T-cell (primary cell): ENCODE measurements at regions not wholly inside any gene's neighbourhood (a gene's known extent, or its start where the extent isn't known, plus 50 kb on each side); places are given as distances from the start of the nearest gene placed in this dataset.

ENCODE experiments used
- ATAC-seq, 4 experiments: fragments of 200-7000 bp in 3 of 4; fragments of 150-1000 bp in 1 of 4; cut with Tn5 transposase; replicated peaks in 1 of 4; 1 replicate in 3 of 4; 2 replicates in 1 of 4; pipeline ENCODE4 v1.10.0; 2021; ENCODE audit warnings: moderate library complexity in 3 of 4, mild to moderate bottlenecking in 2 of 4, moderate number of reproducible peaks in 1 of 4
- CTCF ChIA-PET, 2 donors: fragments of 300-600 bp; sonication (Branson Sonifier 250); formaldehyde crosslinking; loops; one replicate each; lab custom pipeline; 2022; ENCODE audit warnings: antibody characterized with exemption in 2 of 2; lab: Charles Lee
- POLR2A ChIA-PET, 2 donors: fragments of 300-600 bp; sonication (Branson Sonifier 250); formaldehyde crosslinking; loops; one replicate each; lab custom pipeline; 2022; ENCODE audit warnings: antibody characterized with exemption in 2 of 2; lab: Charles Lee
- DNase-seq, 35 experiments: peaks; one replicate each; pipeline versions ENCODE4 v3.0.0 to v3.0.0-alpha.2; 2013 to 2023
- H3K27ac ChIP-seq: one replicate; pipeline ENCODE4 v1.5.1; 2013; ENCODE audit warnings: low read length
- H3K27me3 ChIP-seq, 2 experiments: replicated peaks in 1 of 2; 1 replicate in 1 of 2; 2 replicates in 1 of 2; pipeline versions ENCODE4 v1.6.1 to v1.7.0; 2013; ENCODE audit warnings: low read length in 1 of 2, mixed read lengths in 1 of 2; ENCODE audit not compliant: control insufficient read depth in 2 of 2, insufficient read depth in 2 of 2; ENCODE audit errors: extremely low read depth in 1 of 2
- H3K36me3 ChIP-seq, 2 donors: 1 replicate in 1 of 2; 2 replicates in 1 of 2; pipeline versions ENCODE4 v1.6.1 to v1.7.0; 2013; ENCODE audit warnings: low read length in 1 of 2; ENCODE audit not compliant: control insufficient read depth in 2 of 2, insufficient read depth in 1 of 2; ENCODE audit errors: extremely low read depth in 1 of 2
- H3K4me1 ChIP-seq, 2 experiments: 1 replicate in 1 of 2; 2 replicates in 1 of 2; pipeline versions ENCODE4 v1.6.1 to v1.7.0; 2013; ENCODE audit warnings: low read length in 2 of 2, mixed read lengths in 1 of 2; ENCODE audit not compliant: insufficient read depth in 2 of 2, control insufficient read depth in 1 of 2; ENCODE audit errors: extremely low read depth in 1 of 2
- H3K4me3 ChIP-seq, 2 donors: 1 replicate in 1 of 2; 2 replicates in 1 of 2; pipeline versions ENCODE4 v1.5.1 to v1.7.0; 2013; ENCODE audit warnings: mild to moderate bottlenecking in 2 of 2, low read length in 1 of 2, moderate library complexity in 1 of 2; ENCODE audit not compliant: control insufficient read depth in 1 of 2; ENCODE audit errors: extremely low read depth in 1 of 2
- H3K9me3 ChIP-seq: 2 replicates; pipeline ENCODE4 v1.7.0; 2013
- H3K27ac Mint-ChIP-seq, 2 donors: one replicate each; pipeline ENCODE4 v1.8.0; 2020 to 2021; ENCODE audit warnings: mild to moderate bottlenecking in 2 of 2, mixed read lengths in 2 of 2
- H3K27me3 Mint-ChIP-seq, 2 donors: one replicate each; pipeline ENCODE4 v1.8.0; 2021 to 2022; ENCODE audit warnings: mixed read lengths in 2 of 2
- H3K36me3 Mint-ChIP-seq: one replicate; pipeline ENCODE4 v1.8.0; 2021; ENCODE audit warnings: mixed read lengths
- H3K4me1 Mint-ChIP-seq, 3 donors: one replicate each; pipeline ENCODE4 v1.8.0; 2020 to 2022; ENCODE audit warnings: mixed read lengths in 3 of 3, mild to moderate bottlenecking in 1 of 3
- H3K4me3 Mint-ChIP-seq, 3 donors: one replicate each; pipeline ENCODE4 v1.8.0; 2020 to 2022; ENCODE audit warnings: mild to moderate bottlenecking in 3 of 3, mixed read lengths in 3 of 3, moderate library complexity in 3 of 3
- H3K9me3 Mint-ChIP-seq, 3 donors: one replicate each; pipeline ENCODE4 v1.8.0; 2020 to 2022; ENCODE audit warnings: mixed read lengths in 3 of 3
- WGBS: methylation state at CpG from one replicate; pipeline ENCODE4 v1.1.5; 2013; ENCODE audit warnings: missing lambda C conversion rate; ENCODE audit not compliant: insufficient coverage; 5-methylcytosine and 5-hydroxymethylcytosine counted together

GRCh38 chr6:91166271-91167046, 579.6 kb upstream of the MAP3K7 start:
- 80% methylated on average over 5 of the region's 11 CpGs for WGBS
- no peaks in the 10 kb centered on the region for H3K27me3 ChIP-seq
- no peaks in the 10 kb centered on the region for H3K36me3 ChIP-seq
- H3K9me3 Mint-ChIP-seq: no peaks in the 10 kb centered on the region
- DNase-seq (no peak), ATAC-seq (no peak)
- H3K27ac Mint-ChIP-seq: no peak overlapping the region
- ChIA-PET POLR2A (no interaction called here), CTCF (no interaction called here)
- H3K4me3 ChIP-seq: no peak overlapping the region
- H3K27ac ChIP-seq: no peak overlapping the region
- H3K4me3 Mint-ChIP-seq: no peak overlapping the region
- H3K9me3 ChIP-seq: no peaks in the 10 kb centered on the region
- H3K27me3 Mint-ChIP-seq: no peaks in the 10 kb centered on the region
- no peaks in the 10 kb centered on the region for H3K36me3 Mint-ChIP-seq
- no peaks in the 10 kb centered on the region for H3K4me1 ChIP-seq
- no peaks in the 10 kb centered on the region for H3K4me1 Mint-ChIP-seq

- Mint-ChIP-seq H3K9me3 (no peaks in the 10 kb centered on the region), H3K36me3 (no peaks in the 10 kb centered on the region), H3K27ac (no peak overlapping the region), H3K4me3 (no peak overlapping the region), H3K27me3 (no peaks in the 10 kb centered on the region), H3K4me1 (no peaks in the 10 kb centered on the region)
- POLR2A ChIA-PET: no interaction called here
- Histone ChIP-seq H3K27ac (no peak overlapping the region), H3K36me3 (no peaks in the 10 kb centered on the region), H3K9me3 (no peaks in the 10 kb centered on the region), H3K27me3 (no peaks in the 10 kb centered on the region), H3K4me3 (no peak overlapping the region), H3K4me1 (no peaks in the 10 kb centered on the region)
- 84% methylated on average over 4 of the region's 7 CpGs for WGBS
- DNase-seq (no peak), ATAC-seq (no peak)
- CTCF ChIA-PET: no interaction called here
Measured at GRCh38 chr6:91164105-91164504, 577.2 kb upstream of the MAP3K7 start.

GRCh38 chr6:91161246-91161645, 574.4 kb upstream of the MAP3K7 start:
- no peaks in the 10 kb centered on the region for H3K4me1 ChIP-seq
- WGBS: 54% methylated on average over 7 of the region's 7 CpGs
- ChIA-PET POLR2A (no interaction called here), CTCF (no interaction called here)
- Mint-ChIP-seq H3K4me3 (no peak overlapping the region), H3K4me1 (no peaks in the 10 kb centered on the region), H3K36me3 (no peaks in the 10 kb centered on the region), H3K27ac (no peak overlapping the region), H3K9me3 (no peaks in the 10 kb centered on the region), H3K27me3 (peaks cover 0 to 3% of the 10 kb centered on the region in 2 donors)
- H3K9me3 ChIP-seq: no peaks in the 10 kb centered on the region
- H3K4me3 ChIP-seq: no peak overlapping the region
- no peaks in the 10 kb centered on the region for H3K27me3 ChIP-seq
- ATAC-seq (no peak), DNase-seq (no peak)
- no peak overlapping the region for H3K27ac ChIP-seq
- no peaks in the 10 kb centered on the region for H3K36me3 ChIP-seq

GRCh38 chr6:91155129-91155785, 568.4 kb upstream of the MAP3K7 start:
- no peaks in the 10 kb centered on the region for H3K4me1 Mint-ChIP-seq
- no peak overlapping the region for H3K4me3 ChIP-seq
- H3K27ac Mint-ChIP-seq: no peak overlapping the region
- H3K36me3 ChIP-seq: no peaks in the 10 kb centered on the region
- H3K4me1 ChIP-seq: no peaks in the 10 kb centered on the region
- peaks cover 0 to 3% of the 10 kb centered on the region in 2 donors for H3K27me3 Mint-ChIP-seq
- no peaks in the 10 kb centered on the region for H3K36me3 Mint-ChIP-seq
- no peaks in the 10 kb centered on the region for H3K9me3 Mint-ChIP-seq
- ChIA-PET POLR2A (interaction anchor here in 1 of 2 donors (0.6 kb wide), 1 partner anchor 129 kb away, joined by 3 read pairs; no protein-coding TSS in a partner anchor), CTCF (no interaction called here)
- ATAC-seq (no peak), DNase-seq (no peak)
- H3K27ac ChIP-seq: no peak overlapping the region
- no peaks in the 10 kb centered on the region for H3K9me3 ChIP-seq
- WGBS: 21% methylated on average over 5 of the region's 5 CpGs
- H3K27me3 ChIP-seq: no peaks in the 10 kb centered on the region
- no peak overlapping the region for H3K4me3 Mint-ChIP-seq

- peaks cover 0 to 2% of the 10 kb centered on the region in 2 donors for H3K27me3 Mint-ChIP-seq
- no peaks in the 10 kb centered on the region for H3K9me3 ChIP-seq
- H3K4me1 ChIP-seq: no peaks in the 10 kb centered on the region
- no peak overlapping the region for H3K4me3 ChIP-seq
- DNase-seq (no peak), ATAC-seq (no peak)
- H3K27ac ChIP-seq: no peak overlapping the region
- no peak overlapping the region for H3K27ac Mint-ChIP-seq
- no peak overlapping the region for H3K4me3 Mint-ChIP-seq
- peaks cover 0 to 4% (median 0%) of the 10 kb centered on the region in 3 donors for H3K9me3 Mint-ChIP-seq
- H3K36me3 ChIP-seq: no peaks in the 10 kb centered on the region
- POLR2A ChIA-PET: no interaction called here
- H3K36me3 Mint-ChIP-seq: no peaks in the 10 kb centered on the region
- CTCF ChIA-PET: no interaction called here
- H3K4me1 Mint-ChIP-seq: no peaks in the 10 kb centered on the region
- 67% methylated on average over 1 of the region's 5 CpGs for WGBS
- H3K27me3 ChIP-seq: no peaks in the 10 kb centered on the region
Measured at GRCh38 chr6:91152824-91153223, 566.0 kb upstream of the MAP3K7 start.

GRCh38 chr6:91149956-91150705, 563.3 kb upstream of the MAP3K7 start:
- no peaks in the 10 kb centered on the region for H3K36me3 ChIP-seq
- no peaks in the 10 kb centered on the region for H3K36me3 Mint-ChIP-seq
- no peaks in the 10 kb centered on the region for H3K4me1 ChIP-seq
- no peak for DNase-seq
- no peak overlapping the region for H3K4me3 ChIP-seq
- no peaks in the 10 kb centered on the region for H3K9me3 ChIP-seq
- no peak overlapping the region for H3K27ac Mint-ChIP-seq
- H3K27ac ChIP-seq: no peak overlapping the region
- H3K4me3 Mint-ChIP-seq: no peak overlapping the region
- no peaks in the 10 kb centered on the region for H3K27me3 Mint-ChIP-seq
- peaks cover 0 to 4% (median 0%) of the 10 kb centered on the region in 3 donors for H3K9me3 Mint-ChIP-seq
- CTCF ChIA-PET: interaction anchor here in 1 of 2 donors (0.7 kb wide), 1 partner anchor 1297 kb away, joined by 3 read pairs; no protein-coding TSS in a partner anchor
- 39% methylated on average over 2 of the region's 2 CpGs for WGBS
- ATAC-seq: no peak
- no peaks in the 10 kb centered on the region for H3K27me3 ChIP-seq
- H3K4me1 Mint-ChIP-seq: no peaks in the 10 kb centered on the region
- POLR2A ChIA-PET: no interaction called here
